H1 (cell line): ENCODE measurements at regions not wholly inside any gene's neighbourhood (a gene's known extent, or its start where the extent isn't known, plus 50 kb on each side); places are given as distances from the start of the nearest gene placed in this dataset.

Experiments
- CTCF ChIA-PET: fragments of 300-600 bp; sonication (Branson Sonifier 250); formaldehyde crosslinking; loops from one replicate; lab custom pipeline; 2021; ENCODE audit not compliant: partially characterized antibody; lab: Charles Lee
- POLR2A ChIA-PET: fragments of 300-600 bp; sonication (Branson Sonifier 250); formaldehyde crosslinking; loops from one replicate; lab custom pipeline; 2021; ENCODE audit warnings: inconsistent platforms; ENCODE audit not compliant: partially characterized antibody; lab: Charles Lee
- DNase-seq, 2 experiments: peaks; one replicate each; pipeline versions ENCODE4 v3.0.0 to v3.0.0-alpha.2; 2010 to 2022; ENCODE audit warnings: low spot score in 2 of 2, low read depth in 1 of 2, mixed read lengths in 1 of 2
- FAIRE-seq: peaks from 2 replicates; lab custom pipeline; 2011; peaks lifted over from hg19 to GRCh38; lab: Jason Lieb, UNC
- H2AFZ ChIP-seq: 2 replicates; pipeline ENCODE4 v1.8.1; 2012; ENCODE audit warnings: low read length, inconsistent platforms
- H2AK5ac ChIP-seq: 2 replicates; pipeline ENCODE4 v1.6.1; 2013; ENCODE audit warnings: low read depth, low read length
- H2BK120ac ChIP-seq: replicated peaks from 2 replicates; pipeline ENCODE3; 2013; ENCODE audit warnings: low read depth, low read length, inconsistent platforms
- H2BK12ac ChIP-seq: 2 replicates; pipeline ENCODE4 v1.6.1; 2013; ENCODE audit warnings: low read depth, low read length
- H2BK15ac ChIP-seq: 2 replicates; pipeline ENCODE4 v1.6.1; 2013; ENCODE audit warnings: low read length
- H2BK20ac ChIP-seq: 2 replicates; pipeline ENCODE4 v1.6.1; 2013; ENCODE audit warnings: low read length
- H2BK5ac ChIP-seq: 2 replicates; pipeline ENCODE4 v1.6.1; 2013; ENCODE audit warnings: low read depth, low read length
- H3K14ac ChIP-seq: 2 replicates; pipeline ENCODE4 v1.6.1; 2013; ENCODE audit warnings: inconsistent platforms; ENCODE audit not compliant: insufficient read length
- H3K18ac ChIP-seq: 2 replicates; pipeline ENCODE4 v1.6.1; 2013; ENCODE audit warnings: low read length; ENCODE audit errors: extremely low read depth
- H3K23ac ChIP-seq: 2 replicates; pipeline ENCODE4 v1.6.1; 2013; ENCODE audit warnings: inconsistent platforms; ENCODE audit not compliant: insufficient read length
- H3K23me2 ChIP-seq: 2 replicates; pipeline ENCODE4 v1.6.1; 2013; ENCODE audit warnings: low read depth, low read length
- H3K27ac ChIP-seq: 2 replicates; pipeline ENCODE4 v1.6.1; 2011; ENCODE audit warnings: low read depth, low read length, inconsistent platforms
- H3K27me3 ChIP-seq, 4 experiments: replicated peaks in 1 of 4; 1 replicate in 1 of 4; 2 replicates in 3 of 4; pipeline versions ENCODE4 v1.6.1 to v1.8.1; 2011 to 2013; ENCODE audit warnings: low read length in 3 of 4, mild to moderate bottlenecking in 3 of 4, inconsistent platforms in 2 of 4, mixed read lengths in 2 of 4, moderate library complexity in 1 of 4; ENCODE audit not compliant: control insufficient read depth in 3 of 4, insufficient read depth in 3 of 4; ENCODE audit errors: extremely low read depth in 1 of 4
- H3K36me3 ChIP-seq, 4 experiments: 2 replicates each; pipeline versions ENCODE4 v1.6.1 to v1.8.1; 2011 to 2013; ENCODE audit warnings: mild to moderate bottlenecking in 4 of 4, low read length in 3 of 4, moderate library complexity in 2 of 4, control low read depth in 1 of 4, inconsistent platforms in 1 of 4; ENCODE audit not compliant: insufficient read depth in 4 of 4, control insufficient read depth in 2 of 4
- H3K4ac ChIP-seq: replicated peaks from 2 replicates; pipeline ENCODE3; 2013; ENCODE audit warnings: low read length, low read depth, mixed read lengths, inconsistent platforms; ENCODE audit not compliant: insufficient read length
- H3K4me1 ChIP-seq, 4 experiments: replicated peaks in 1 of 4; 1 replicate in 1 of 4; 2 replicates in 3 of 4; pipeline versions ENCODE4 v1.6.1 to v1.8.1; 2011 to 2013; ENCODE audit warnings: low read length in 3 of 4, inconsistent platforms in 2 of 4, mixed read lengths in 1 of 4; ENCODE audit not compliant: insufficient read depth in 4 of 4, control insufficient read depth in 3 of 4
- H3K4me2 ChIP-seq, 2 experiments: 2 replicates each; pipeline versions ENCODE4 v1.6.1 to v1.8.1; 2011 to 2013; ENCODE audit warnings: low read depth in 2 of 2, low read length in 2 of 2, control low read depth in 1 of 2, inconsistent platforms in 1 of 2, mild to moderate bottlenecking in 1 of 2; ENCODE audit not compliant: insufficient read depth in 1 of 2
- H3K4me3 ChIP-seq, 4 experiments: fragments of 200-600, 300-600 bp in 1 of 4; sonication (generic), shearing (Covaris generic), sonication (Bioruptor Twin) in 1 of 4; 2 replicates each; pipeline versions ENCODE4 v1.5.1 to v1.8.1; 2011 to 2016; ENCODE audit warnings: low read length in 4 of 4, low read depth in 3 of 4, control low read depth in 2 of 4, inconsistent platforms in 2 of 4, mild to moderate bottlenecking in 2 of 4, mixed read lengths in 1 of 4, moderate library complexity in 1 of 4; ENCODE audit not compliant: insufficient read depth in 2 of 4; ENCODE audit errors: extremely low read depth in 1 of 4
- H3K56ac ChIP-seq: replicated peaks from 2 replicates; pipeline ENCODE3; 2013; ENCODE audit warnings: low read depth, mild to moderate bottlenecking, mixed read lengths, low read length, inconsistent platforms; ENCODE audit not compliant: insufficient read length
- H3K79me1 ChIP-seq: 2 replicates; pipeline ENCODE4 v1.6.1; 2013; ENCODE audit warnings: low read depth, low read length, control low read depth
- H3K79me2 ChIP-seq, 2 experiments: 2 replicates each; pipeline versions ENCODE4 v1.6.1 to v1.8.1; 2012 to 2013; ENCODE audit warnings: low read length in 2 of 2, mild to moderate bottlenecking in 2 of 2, inconsistent platforms in 1 of 2; ENCODE audit not compliant: insufficient read depth in 2 of 2, control insufficient read depth in 1 of 2
- H3K9ac ChIP-seq, 4 experiments: replicated peaks in 1 of 4; 1 replicate in 1 of 4; 2 replicates in 3 of 4; pipeline versions ENCODE4 v1.6.1 to v1.8.1; 2011 to 2013; ENCODE audit warnings: low read depth in 3 of 4, low read length in 3 of 4, control low read depth in 2 of 4, mild to moderate bottlenecking in 2 of 4, moderate library complexity in 2 of 4, inconsistent platforms in 1 of 4; ENCODE audit errors: extremely low read depth in 1 of 4
- H3K9me3 ChIP-seq, 2 experiments: 2 replicates each; pipeline versions ENCODE4 v1.6.1 to v1.8.1; 2012 to 2013; ENCODE audit warnings: mild to moderate bottlenecking in 2 of 2, moderate library complexity in 2 of 2, control low read depth in 1 of 2, inconsistent platforms in 1 of 2, low read depth in 1 of 2, low read length in 1 of 2, mixed read lengths in 1 of 2; ENCODE audit not compliant: insufficient read depth in 2 of 2
- H4K20me1 ChIP-seq, 2 experiments: replicated peaks in 1 of 2; 2 replicates each; pipeline versions ENCODE3 to v1.8.1; 2011 to 2013; ENCODE audit warnings: inconsistent platforms in 2 of 2, low read length in 2 of 2, mild to moderate bottlenecking in 1 of 2; ENCODE audit not compliant: insufficient read depth in 2 of 2, control insufficient read depth in 1 of 2
- H4K5ac ChIP-seq: 2 replicates; pipeline ENCODE4 v1.6.1; 2013; ENCODE audit warnings: low read length, low read depth, mixed read lengths, inconsistent platforms; ENCODE audit not compliant: insufficient read length
- H4K8ac ChIP-seq: 2 replicates; pipeline ENCODE4 v1.8.0; 2013; ENCODE audit warnings: mild to moderate bottlenecking, moderate library complexity, low read length, inconsistent platforms; ENCODE audit not compliant: insufficient read depth; ENCODE audit errors: extremely low read depth
- H4K91ac ChIP-seq: replicated peaks from 2 replicates; pipeline ENCODE3; 2013; ENCODE audit warnings: low read length, mixed read lengths, inconsistent platforms; ENCODE audit not compliant: insufficient read length
- ASH2L ChIP-seq: fragments of 200-600, 300-600 bp; sonication (generic); IDR thresholded peaks from one replicate; pipeline ENCODE4 v1.7.1; 2017; ENCODE audit warnings: low read length
- CBX5 ChIP-seq: fragments of 300-800, 300-1000 bp; sonication (generic); IDR thresholded peaks from 2 replicates; pipeline ENCODE4 v1.7.1; 2016; ENCODE audit warnings: antibody characterized with exemption, low read length, low read depth
- CBX8 ChIP-seq: fragments of 300-800, 300-1000 bp; sonication (generic); IDR thresholded peaks from 2 replicates; pipeline ENCODE4 v1.7.1; 2016; ENCODE audit warnings: low read depth, low read length, borderline replicate concordance
- CHD2 ChIP-seq: IDR thresholded peaks from 2 replicates; pipeline ENCODE4 v1.6.1; 2012; ENCODE audit warnings: low read length, improper control_type of control experiment
- CTBP2 ChIP-seq: IDR thresholded peaks from 2 replicates; pipeline ENCODE4 v1.7.0; 2011; ENCODE audit warnings: borderline replicate concordance, mild to moderate bottlenecking, moderate library complexity, mixed read lengths, low read length; ENCODE audit not compliant: insufficient read depth, insufficient read length
- EZH2 ChIP-seq: fragments of 200-600 bp; sonication (generic); IDR thresholded peaks from 2 replicates; pipeline ENCODE4 v1.7.1; 2012; ENCODE audit warnings: low read depth, mild to moderate bottlenecking, moderate library complexity, low read length, inconsistent platforms; ENCODE audit not compliant: severe bottlenecking
- JUN ChIP-seq: IDR thresholded peaks from 2 replicates; pipeline ENCODE4 v1.6.1; 2011; ENCODE audit warnings: low read depth, mild to moderate bottlenecking, improper control_type of control experiment, low read length
- MAFK ChIP-seq: IDR thresholded peaks from 2 replicates; pipeline ENCODE4 v1.6.1; 2012; ENCODE audit warnings: low read depth, mild to moderate bottlenecking, improper control_type of control experiment, low read length
- POLR2A ChIP-seq, 2 experiments: IDR thresholded peaks; 1 replicate in 1 of 2; 2 replicates in 1 of 2; pipeline ENCODE4 v1.6.1; 2011; ENCODE audit warnings: low read depth in 2 of 2, low read length in 2 of 2, mild to moderate bottlenecking in 2 of 2; ENCODE audit errors: control extremely low read depth in 1 of 2
- RXRA ChIP-seq: IDR thresholded peaks from 2 replicates; pipeline ENCODE4 v1.6.1; 2011; ENCODE audit warnings: low read depth, mild to moderate bottlenecking, low read length, moderate library complexity; ENCODE audit not compliant: insufficient read depth
- SIN3A ChIP-seq, 2 experiments: IDR thresholded peaks in 1 of 2; conservative IDR thresholded peaks in 1 of 2; 2 replicates each; pipeline ENCODE4 v1.6.1; 2011 to 2012; ENCODE audit warnings: low read length in 2 of 2, improper control_type of control experiment in 1 of 2, low read depth in 1 of 2, mild to moderate bottlenecking in 1 of 2
- SP4 ChIP-seq: IDR thresholded peaks from 2 replicates; pipeline ENCODE4 v1.6.1; 2012; ENCODE audit warnings: low read length, inconsistent platforms
- SRF ChIP-seq: IDR thresholded peaks from 2 replicates; pipeline ENCODE4 v1.6.1; 2011; ENCODE audit warnings: mild to moderate bottlenecking, low read depth, low read length, moderate library complexity
- TAF1 ChIP-seq: IDR thresholded peaks from 2 replicates; pipeline ENCODE4 v1.6.1; 2011; ENCODE audit warnings: mild to moderate bottlenecking, low read depth, low read length
- TCF12 ChIP-seq: IDR thresholded peaks from 2 replicates; pipeline ENCODE4 v1.6.1; 2011; ENCODE audit warnings: low read depth, mild to moderate bottlenecking, low read length
- TEAD4 ChIP-seq: IDR thresholded peaks from 2 replicates; pipeline ENCODE4 v1.6.1; 2012; ENCODE audit warnings: low read depth, low read length, inconsistent platforms, mixed read lengths
- WGBS, 2 experiments: shearing (Covaris generic) in 1 of 2; methylation state at CpG; one replicate each; pipeline versions ENCODE4 v1.1.6 to v1.1.7; 2013 to 2015; ENCODE audit warnings: low lambda C conversion rate in 2 of 2, mixed read lengths in 2 of 2, inconsistent platforms in 1 of 2, low coverage in 1 of 2, missing lambda C conversion rate in 1 of 2; ENCODE audit not compliant: insufficient replicate concordance in 2 of 2, insufficient coverage in 1 of 2, insufficient read length in 1 of 2; ENCODE audit errors: extremely low coverage in 1 of 2, missing lambda C conversion rate in 1 of 2; 5-methylcytosine and 5-hydroxymethylcytosine counted together

DNA sequence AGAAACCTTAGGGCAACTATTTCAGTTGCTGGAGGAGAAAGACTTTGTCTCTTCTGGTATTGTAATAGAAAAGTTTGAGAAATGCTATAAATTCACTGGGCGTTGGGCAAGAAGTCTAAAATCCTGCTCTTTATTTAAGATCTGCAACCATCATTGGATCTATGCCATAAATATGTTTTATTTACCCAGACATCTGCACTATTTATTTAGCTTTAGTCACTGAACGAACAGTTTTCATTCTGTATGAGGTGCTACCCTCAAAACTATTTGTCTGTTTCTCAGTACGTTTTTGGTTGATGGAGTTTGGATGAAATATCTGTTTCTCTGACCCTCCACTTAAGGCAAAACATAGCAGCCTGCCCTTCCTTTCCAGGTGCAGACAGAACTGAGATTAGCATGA, 171.5 kb downstream of the SNX19 start:
- 82% methylated on average over 3 of the region's 3 CpGs; no CpG with 5 or more reads in 1 of the 2 experiments for WGBS, 2 experiments
- Histone ChIP-seq H3K14ac (no peak overlapping the region), H2BK15ac (no peak overlapping the region), H2BK12ac (no peak overlapping the region), H3K23ac (no peak overlapping the region), H3K56ac (no peak overlapping the region), H3K9ac (no peak overlapping the region), H2AK5ac (no peak overlapping the region), H3K23me2 (no peaks in the 10 kb centered on the region), H3K4me3 (no peak overlapping the region), H4K5ac (no peak overlapping the region), H4K20me1 (no peaks in the 10 kb centered on the region), H3K36me3 (peaks cover 0 to 3% (median 0%) of the 10 kb centered on the region in 4 experiments; a peak in 1 of 8 replicates), H2AFZ (no peak overlapping the region), H3K27me3 (no peaks in the 10 kb centered on the region), H3K27ac (no peak overlapping the region), H2BK5ac (no peak overlapping the region), H3K79me2 (no peaks in the 10 kb centered on the region), H4K91ac (no peak overlapping the region), H3K18ac (no peak overlapping the region), H3K79me1 (no peaks in the 10 kb centered on the region), H3K4me2 (no peak overlapping the region), H3K4ac (no peak overlapping the region), H2BK120ac (no peak overlapping the region), H3K9me3 (peaks cover 9 to 12% of the 10 kb centered on the region in 2 experiments; a peak in 2 of 4 replicates), H2BK20ac (no peak overlapping the region), H4K8ac (no peak overlapping the region), H3K4me1 (no peaks in the 10 kb centered on the region)
- no peak for DNase-seq
- CTCF ChIA-PET, result interaction anchor here (0.7 to 2.2 kb wide), 3 partner anchors 10 to 294 kb away, joined by 3 to 5 read pairs (median 3); no protein-coding TSS in a partner anchor
- no peak for FAIRE-seq
- POLR2A ChIA-PET, result interaction anchor here (0.6 kb wide), 1 partner anchor 46 kb away, joined by 3 read pairs; no protein-coding TSS in a partner anchor
- TF ChIP-seq EZH2 (no peak), SP4 (no peak), TCF12 (no peak), CTBP2 (no peak), ASH2L (no peak), CHD2 (no peak), TEAD4 (no peak), CBX8 (no peak), SIN3A (conservative IDR thresholded peaks at IDR 0.05 in 1 of 2, IDR thresholded peaks at IDR 0.05 in 1 of 2; ENCODE audit: low read depth in 1 of 2, low read length in 2 of 2) (no peak), SRF (no peak), TAF1 (no peak), CBX5 (no peak), RXRA (no peak), MAFK (no peak), JUN (no peak), POLR2A (IDR thresholded peaks at IDR 0.05; ENCODE audit: control extremely low read depth in 1 of 2, low read depth in 2 of 2, low read length in 2 of 2) (no peak)
